ENCODE measurements at regions not wholly inside any gene's neighbourhood (a gene's known extent, or its start where the extent isn't known, plus 50 kb on each side); places are given as distances from the start of the nearest gene placed in this dataset.
"Not testable (repeated sequence)": the region's sequence is repeated elsewhere in the genome, so short reads cannot be mapped to it uniquely, and the experiment has no call there.

GRCh38 chr4:101621120-101621519 is 169.4 kb upstream of the BANK1 start:
- Histone ChIP-seq H3K4me1 (replicated peaks in 1 of 2) (no peaks in the 10 kb centered on the region), H3K27ac (no peak overlapping the region), H3K4me3 (no peak overlapping the region), H3K27me3 (no peaks in the 10 kb centered on the region), H3K9me3 (replicated peaks in 1 of 3) (no peaks in the 10 kb centered on the region), H3K36me3 (replicated peaks in 1 of 2) (no peaks in the 10 kb centered on the region)
- no peak for DNase-seq
- 57 to 64% (median 60%) methylated on average over 2 of the region's 2 CpGs for WGBS, 4 donors
- intact Hi-C loops (cut with DNase I) = no loop called here
- TF ChIP-seq POLR2A (IDR thresholded peaks at IDR 0.05) (no peak), CTCF (IDR thresholded peaks at IDR 0.05) (no peak)

- no peak overlapping the region for H3K27ac ChIP-seq
- no peaks in the 10 kb centered on the region for H3K27me3 ChIP-seq
- WGBS, 4 donors = 57 to 76% (median 60%) methylated on average over 2 of the region's 2 CpGs
- TF ChIP-seq POLR2A (IDR thresholded peaks at IDR 0.05) = no peak
- TF ChIP-seq CTCF (IDR thresholded peaks at IDR 0.05) = no peak
- no peaks in the 10 kb centered on the region for H3K9me3 ChIP-seq (replicated peaks in 1 of 3)
- no peaks in the 10 kb centered on the region for H3K4me1 ChIP-seq (replicated peaks in 1 of 2)
- no peaks in the 10 kb centered on the region for H3K36me3 ChIP-seq (replicated peaks in 1 of 2)
- intact Hi-C loops (cut with DNase I) = no loop called here
- DNase-seq = no peak
- H3K4me3 ChIP-seq = no peak overlapping the region
These were observed 174.9 kb upstream of the BANK1 start for GRCh38 chr4:101615652-101616051.

GRCh38 chr4:101606989-101607388 is 183.5 kb upstream of the BANK1 start:
- H3K27me3 ChIP-seq; H3K27ac ChIP-seq; H3K4me3 ChIP-seq; H3K9me3 ChIP-seq (replicated peaks in 1 of 3); intact Hi-C loops (cut with DNase I); H3K4me1 ChIP-seq (replicated peaks in 1 of 2); H3K36me3 ChIP-seq (replicated peaks in 1 of 2); DNase-seq: not testable (repeated sequence)
- 90 to 96% (median 95%) methylated on average over 3 of the region's 3 CpGs for WGBS, 4 donors

GRCh38 chr4:101604976-101605375 is 185.6 kb upstream of the BANK1 start:
- WGBS, 4 donors = 74 to 85% (median 78%) methylated on average over 1 of the region's 1 CpG
- TF ChIP-seq POLR2A (IDR thresholded peaks at IDR 0.05) = no peak
- no peak for TF ChIP-seq CTCF (IDR thresholded peaks at IDR 0.05)
- intact Hi-C loops (cut with DNase I) = no loop called here

GRCh38 chr4:101600287-101600686 is 190.2 kb upstream of the BANK1 start:
- WGBS, 4 donors = 81 to 94% (median 92%) methylated on average over 2 of the region's 2 CpGs
- Histone ChIP-seq H3K27ac (no peak overlapping the region), H3K36me3 (replicated peaks in 1 of 2) (no peaks in the 10 kb centered on the region), H3K9me3 (replicated peaks in 1 of 3) (no peaks in the 10 kb centered on the region), H3K4me3 (no peak overlapping the region), H3K27me3 (no peaks in the 10 kb centered on the region), H3K4me1 (replicated peaks in 1 of 2) (no peaks in the 10 kb centered on the region)
- no peak for DNase-seq
- intact Hi-C loops (cut with DNase I) = no loop called here
- TF ChIP-seq POLR2A (IDR thresholded peaks at IDR 0.05) = no peak
- TF ChIP-seq CTCF (IDR thresholded peaks at IDR 0.05) = no peak

More at GRCh38 chr4:101604976-101605375, 185.6 kb upstream of the BANK1 start:
- Histone ChIP-seq H3K27ac (no peak overlapping the region), H3K36me3 (replicated peaks in 1 of 2) (no peaks in the 10 kb centered on the region), H3K4me3 (no peak overlapping the region), H3K9me3 (replicated peaks in 1 of 3) (no peaks in the 10 kb centered on the region), H3K27me3 (no peaks in the 10 kb centered on the region), H3K4me1 (replicated peaks in 1 of 2) (no peaks in the 10 kb centered on the region)
- no peak for DNase-seq

Data from adrenal gland (tissue), 9 donors.